ENCODE measurements at regions not wholly inside any gene's neighbourhood (a gene's known extent, or its start where the extent isn't known, plus 50 kb on each side); places are given as distances from the start of the nearest gene placed in this dataset.

DNA sequence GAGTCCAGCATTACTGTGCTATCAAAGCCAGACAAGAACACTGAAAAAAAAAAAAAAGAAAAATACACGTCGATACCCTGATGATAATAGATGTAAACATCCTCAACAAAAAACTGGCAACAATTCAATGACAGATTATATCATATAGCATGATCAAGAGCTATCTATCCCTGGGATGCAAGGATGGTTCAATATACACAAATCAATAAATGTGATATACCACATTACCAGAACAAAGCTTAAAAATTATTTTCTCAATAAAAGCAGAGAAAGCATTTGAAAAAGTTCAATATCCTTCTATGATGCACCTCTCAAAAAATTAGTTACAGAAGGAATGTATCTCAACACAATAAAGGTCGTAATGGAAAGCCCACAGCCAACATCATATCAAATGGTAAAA is 332.8 kb upstream of the MMADHC start:
- WGBS, 2 donors = 91 to 95% methylated on average over 3 of the region's 3 CpGs
- TF ChIP-seq, protein P1, sequence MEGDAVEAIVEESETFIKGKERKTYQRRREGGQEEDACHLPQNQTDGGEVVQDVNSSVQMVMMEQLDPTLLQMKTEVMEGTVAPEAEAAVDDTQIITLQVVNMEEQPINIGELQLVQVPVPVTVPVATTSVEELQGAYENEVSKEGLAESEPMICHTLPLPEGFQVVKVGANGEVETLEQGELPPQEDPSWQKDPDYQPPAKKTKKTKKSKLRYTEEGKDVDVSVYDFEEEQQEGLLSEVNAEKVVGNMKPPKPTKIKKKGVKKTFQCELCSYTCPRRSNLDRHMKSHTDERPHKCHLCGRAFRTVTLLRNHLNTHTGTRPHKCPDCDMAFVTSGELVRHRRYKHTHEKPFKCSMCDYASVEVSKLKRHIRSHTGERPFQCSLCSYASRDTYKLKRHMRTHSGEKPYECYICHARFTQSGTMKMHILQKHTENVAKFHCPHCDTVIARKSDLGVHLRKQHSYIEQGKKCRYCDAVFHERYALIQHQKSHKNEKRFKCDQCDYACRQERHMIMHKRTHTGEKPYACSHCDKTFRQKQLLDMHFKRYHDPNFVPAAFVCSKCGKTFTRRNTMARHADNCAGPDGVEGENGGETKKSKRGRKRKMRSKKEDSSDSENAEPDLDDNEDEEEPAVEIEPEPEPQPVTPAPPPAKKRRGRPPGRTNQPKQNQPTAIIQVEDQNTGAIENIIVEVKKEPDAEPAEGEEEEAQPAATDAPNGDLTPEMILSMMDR (IDR thresholded peaks at IDR 0.05) = no peak
- no peak for TF ChIP-seq POLR2A (IDR thresholded peaks at IDR 0.05)
- DNase-seq (ENCODE audit: low spot score in 2 of 2) = no peak
- H3K4me3 ChIP-seq (ENCODE audit: low read depth, poor library complexity, severe bottlenecking) = no peak overlapping the region
- intact Hi-C loops (cut with DNase I; ENCODE audit: low total_unique reads) = no loop called here

DNA sequence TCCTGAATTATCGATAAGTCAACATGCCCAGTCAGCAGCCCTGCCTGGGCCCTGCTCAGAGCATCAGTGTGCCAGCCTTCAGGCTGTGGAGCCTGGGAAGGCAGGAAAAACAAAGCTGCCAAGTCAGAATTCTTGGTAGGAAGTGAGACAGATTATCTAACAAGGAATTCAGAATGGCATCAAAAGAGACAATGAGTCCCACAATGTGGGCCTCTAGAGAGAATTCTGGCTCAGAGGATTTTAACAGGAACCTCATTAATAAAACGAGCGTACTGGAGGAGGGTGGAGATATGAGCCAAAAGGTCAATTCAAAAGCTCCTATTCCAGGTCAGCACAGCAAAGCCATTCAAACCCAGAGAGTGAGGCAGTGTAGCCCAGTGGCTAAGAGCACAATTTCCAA is 327.6 kb upstream of the MMADHC start:
- DNase-seq (ENCODE audit: low spot score in 2 of 2) = no peak
- no peak overlapping the region for H3K4me3 ChIP-seq (ENCODE audit: low read depth, poor library complexity, severe bottlenecking)
- intact Hi-C loops (cut with DNase I; ENCODE audit: low total_unique reads) = no loop called here
- WGBS, 2 donors = 43 to 64% methylated on average over 3 of the region's 3 CpGs
- TF ChIP-seq POLR2A (IDR thresholded peaks at IDR 0.05) = no peak
- TF ChIP-seq, protein P1 (IDR thresholded peaks at IDR 0.05) = no peak

DNA sequence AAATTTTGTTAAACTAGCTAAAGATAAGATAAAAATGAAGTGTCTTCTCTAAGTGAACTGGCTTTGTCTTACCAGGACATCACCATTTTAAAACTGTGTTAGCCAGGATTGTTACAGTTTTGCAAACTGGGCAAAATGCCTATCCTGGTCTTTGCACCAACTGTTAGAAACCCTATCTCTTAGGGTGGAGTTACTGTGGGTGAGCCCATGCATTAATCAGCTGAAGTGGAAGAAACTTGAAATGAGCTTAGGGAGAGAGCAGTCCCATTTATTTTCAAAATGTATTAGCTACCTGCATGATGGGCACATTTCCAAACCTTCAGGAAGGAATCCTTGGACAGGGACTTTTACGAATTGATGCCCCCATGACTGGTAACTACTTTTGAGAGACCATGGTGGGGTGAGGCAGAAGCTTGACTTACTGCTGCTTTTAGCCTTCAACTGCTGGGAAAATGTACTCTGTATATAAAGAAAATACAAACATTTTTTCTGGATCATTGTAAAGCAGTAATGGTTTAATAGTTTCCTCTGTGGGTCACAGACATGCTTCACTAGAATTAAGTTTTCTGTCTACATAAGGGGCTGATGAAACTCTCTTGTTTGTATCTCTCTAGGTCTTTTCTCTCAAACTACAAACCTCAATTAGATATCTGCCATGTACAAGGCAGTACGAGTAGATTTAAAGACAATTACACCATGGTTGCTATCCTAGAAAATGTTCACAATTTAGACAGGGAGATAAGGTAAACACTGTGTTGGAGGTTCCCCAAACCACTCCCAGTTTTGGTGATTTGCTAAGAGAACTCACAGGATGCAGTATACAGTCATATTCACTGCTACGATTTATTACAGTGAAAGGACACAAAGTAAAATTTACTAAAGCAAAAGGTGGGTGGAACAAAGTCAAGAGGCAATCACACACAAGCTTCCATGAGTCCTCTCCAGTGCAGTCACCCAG is 321.4 kb upstream of the MMADHC start:
- WGBS, 2 donors = 51% methylated on average over 3 of the region's 3 CpGs
- H3K4me3 ChIP-seq (ENCODE audit: low read depth, poor library complexity, severe bottlenecking) = no peak overlapping the region
- no peak for TF ChIP-seq POLR2A (IDR thresholded peaks at IDR 0.05)
- TF ChIP-seq, protein P1 (IDR thresholded peaks at IDR 0.05) = no peak
- DNase-seq (ENCODE audit: low spot score in 2 of 2) = no peak
- intact Hi-C loops (cut with DNase I; ENCODE audit: low total_unique reads) = no loop called here

DNA sequence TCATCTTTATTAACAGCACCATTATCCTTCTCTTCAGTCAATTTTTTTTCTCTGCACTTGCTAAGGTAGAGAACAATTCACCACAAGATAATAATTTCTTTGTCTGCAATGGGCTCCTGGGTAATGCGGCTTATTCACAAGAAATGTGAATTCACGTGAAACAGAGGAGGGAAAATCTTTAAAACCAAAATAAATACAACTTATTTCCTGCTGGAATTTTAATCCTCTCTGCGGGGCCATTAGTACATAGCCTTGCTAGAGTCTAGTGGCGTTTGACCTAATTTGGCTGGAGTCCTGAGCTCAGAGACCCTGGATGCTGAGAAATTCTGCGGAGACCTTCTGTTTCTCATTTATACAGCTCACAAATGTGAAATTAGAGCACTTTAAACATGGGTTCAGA is 319.3 kb upstream of the MMADHC start:
- no peak for DNase-seq (ENCODE audit: low spot score in 2 of 2)
- WGBS, 2 donors = 78 to 79% methylated on average over 5 of the region's 5 CpGs
- TF ChIP-seq, protein P1 (IDR thresholded peaks at IDR 0.05) = no peak
- TF ChIP-seq POLR2A (IDR thresholded peaks at IDR 0.05) = no peak
- H3K4me3 ChIP-seq (ENCODE audit: low read depth, poor library complexity, severe bottlenecking) = no peak overlapping the region
- intact Hi-C loops (cut with DNase I; ENCODE audit: low total_unique reads) = no loop called here

DNA sequence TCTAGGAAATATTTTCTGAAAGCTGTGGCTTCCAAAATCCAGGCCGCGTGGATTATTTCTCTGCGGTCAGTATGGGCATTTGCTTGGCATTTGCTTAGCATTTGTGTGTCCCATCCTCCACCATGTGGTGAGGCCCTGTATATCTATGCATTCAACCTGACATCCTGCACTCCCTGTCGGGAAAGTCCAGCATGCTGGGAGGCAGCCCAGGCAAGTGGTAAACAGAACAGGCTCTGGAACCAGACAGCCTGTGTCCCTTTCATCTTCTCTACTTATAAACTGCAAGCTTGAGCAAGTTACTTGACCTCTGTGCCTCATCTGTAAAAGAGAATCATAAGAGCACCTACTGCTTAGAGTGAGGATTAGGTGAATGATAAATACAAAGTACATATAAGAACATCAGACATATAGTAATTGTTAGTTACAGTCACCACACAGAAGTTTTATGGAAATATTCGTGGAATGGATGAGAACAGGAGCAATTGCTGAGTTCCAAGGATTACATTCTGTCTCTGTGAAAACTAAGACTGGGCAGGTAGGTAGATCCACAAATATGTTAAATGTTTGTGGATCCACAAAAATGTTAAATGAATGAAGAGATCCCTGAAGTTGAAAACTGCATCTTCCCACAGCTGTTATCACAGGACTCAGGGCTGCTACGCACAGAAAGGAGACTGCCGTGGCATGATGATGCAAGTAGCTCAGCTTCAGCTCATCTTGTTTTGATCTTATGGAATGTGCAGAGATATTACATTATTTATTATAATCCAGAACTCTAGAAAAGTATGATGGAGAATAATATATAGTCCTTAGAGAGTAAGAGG is 317.0 kb upstream of the MMADHC start:
- 84 to 85% methylated on average over 7 of the region's 7 CpGs for WGBS, 2 donors
- DNase-seq (ENCODE audit: low spot score in 2 of 2) = no peak
- intact Hi-C loops (cut with DNase I; ENCODE audit: low total_unique reads) = no loop called here
- TF ChIP-seq, protein P1 (IDR thresholded peaks at IDR 0.05) = no peak
- no peak overlapping the region for H3K4me3 ChIP-seq (ENCODE audit: low read depth, poor library complexity, severe bottlenecking)

All from lower leg skin (tissue), 4 donors.